HG03378 (cell line): ENCODE measurements at regions not wholly inside any gene's neighbourhood (a gene's known extent, or its start where the extent isn't known, plus 50 kb on each side); places are given as distances from the start of the nearest gene placed in this dataset.

Experiments
- ATAC-seq: cut with Tn5 transposase; IDR thresholded peaks from one replicate; pipeline ENCODE4 v1.9.1; 2021; ENCODE audit warnings: mild to moderate bottlenecking, moderate library complexity; ENCODE audit not compliant: unreplicated experiment

- no peak for ATAC-seq
Observed at GRCh38 chr4:136800248-136800647, 732.0 kb downstream of the PCDH18 start.

- ATAC-seq = no peak
Observed at GRCh38 chr4:136796953-136797352, 735.3 kb downstream of the PCDH18 start.

- no peak for ATAC-seq
Observed at GRCh38 chr4:136793848-136794247, 738.4 kb downstream of the PCDH18 start.

- ATAC-seq = no peak
Observed at GRCh38 chr4:136784326-136784725, 748.0 kb downstream of the PCDH18 start.

GRCh38 chr4:136769717-136770116 is 762.6 kb downstream of the PCDH18 start:
- no peak for ATAC-seq

- ATAC-seq = no peak
Observed at GRCh38 chr4:136768925-136769275, 763.4 kb downstream of the PCDH18 start.

- ATAC-seq = no peak
Observed at GRCh38 chr4:136768213-136768924, 763.9 kb downstream of the PCDH18 start.

GRCh38 chr4:136763919-136764318 is 768.4 kb downstream of the PCDH18 start:
- ATAC-seq = no peak

GRCh38 chr4:136755531-136755916 is 776.8 kb downstream of the PCDH18 start:
- ATAC-seq = no peak

- ATAC-seq = no peak
Observed at GRCh38 chr4:136754810-136755530, 777.3 kb downstream of the PCDH18 start.

- no peak for ATAC-seq
Observed at GRCh38 chr4:136751556-136751955, 780.7 kb downstream of the PCDH18 start.

GRCh38 chr4:136750897-136751296 is 781.4 kb downstream of the PCDH18 start:
- no peak for ATAC-seq

GRCh38 chr4:136749989-136750388 is 782.3 kb downstream of the PCDH18 start:
- ATAC-seq = no peak

GRCh38 chr4:136748773-136749172 is 783.5 kb downstream of the PCDH18 start:
- ATAC-seq = no peak

- ATAC-seq = no peak
Observed at GRCh38 chr4:136748165-136748564, 784.1 kb downstream of the PCDH18 start.

- ATAC-seq = no peak
Observed at GRCh38 chr4:136743238-136743637, 789.1 kb downstream of the PCDH18 start.

GRCh38 chr4:136742333-136742732 is 790.0 kb downstream of the PCDH18 start:
- ATAC-seq = no peak

GRCh38 chr4:136741468-136741867 is 790.8 kb downstream of the PCDH18 start:
- ATAC-seq = no peak

- no peak for ATAC-seq
Observed at GRCh38 chr4:136740326-136740725, 792.0 kb downstream of the PCDH18 start.

GRCh38 chr4:136737066-136737465 is 795.2 kb downstream of the PCDH18 start:
- no peak for ATAC-seq

GRCh38 chr4:136731025-136731424 is 801.3 kb downstream of the PCDH18 start:
- no peak for ATAC-seq

GRCh38 chr4:136725286-136726081 is 806.8 kb downstream of the PCDH18 start:
- no peak for ATAC-seq
